ENCODE measurements at regions not wholly inside any gene's neighbourhood (a gene's known extent, or its start where the extent isn't known, plus 50 kb on each side); places are given as distances from the start of the nearest gene placed in this dataset.

GRCh38 chr6:163647624-163648023, 233.1 kb downstream of the QKI start:
- no peak for TF ChIP-seq POLR2A (IDR thresholded peaks at IDR 0.05)
- no peak for TF ChIP-seq CTCF (IDR thresholded peaks at IDR 0.05)
- no peak for TF ChIP-seq EP300 (IDR thresholded peaks at IDR 0.05)
